ENCODE measurements at regions not wholly inside any gene's neighbourhood (a gene's known extent, or its start where the extent isn't known, plus 50 kb on each side); places are given as distances from the start of the nearest gene placed in this dataset.

GRCh38 chr6:81553216-81553615 is 199.3 kb downstream of the TENT5A start:
- Histone ChIP-seq H3K4me3 (ENCODE audit: low read length) (no peak overlapping the region), H3K4me2 (ENCODE audit: low read length) (no peak overlapping the region)
- TF ChIP-seq SMC3 (conservative IDR thresholded peaks at IDR 0.05; ENCODE audit: poor library complexity) (no peak), REST (IDR thresholded peaks at IDR 0.05; ENCODE audit: borderline replicate concordance) (no peak), CTCF (IDR thresholded peaks at IDR 0.05; ENCODE audit: poor library complexity, severe bottlenecking) (no peak), RAD21 (conservative IDR thresholded peaks at IDR 0.05) (no peak), TAF1 (IDR thresholded peaks at IDR 0.05; ENCODE audit: low read depth) (no peak), EZH2 (IDR thresholded peaks at IDR 0.05; ENCODE audit: borderline replicate concordance, insufficient read depth, low read length, poor library complexity, severe bottlenecking) (no peak), POLR2AphosphoS5 (IDR thresholded peaks at IDR 0.05) (no peak), MXI1 (conservative IDR thresholded peaks at IDR 0.05; ENCODE audit: poor library complexity, severe bottlenecking) (no peak), EP300 (conservative IDR thresholded peaks at IDR 0.05; ENCODE audit: poor library complexity, severe bottlenecking) (no peak)

GRCh38 chr6:81552644-81553043 is 199.8 kb downstream of the TENT5A start:
- Histone ChIP-seq H3K9me3 (ENCODE audit: low read length) (no peaks in the 10 kb centered on the region), H3K9ac (ENCODE audit: low read length) (no peak overlapping the region), H3K4me2 (ENCODE audit: low read length) (no peak overlapping the region), H4K20me1 (ENCODE audit: insufficient read depth) (no peaks in the 10 kb centered on the region), H3K36me3 (ENCODE audit: insufficient read depth, low read length) (no peaks in the 10 kb centered on the region), H3F3A (ENCODE audit: insufficient read depth, low read length, poor library complexity, severe bottlenecking) (no peaks in the 10 kb centered on the region), H2AFZ (ENCODE audit: low read depth, low read length) (no peak overlapping the region), H3K9me2 (ENCODE audit: insufficient read depth, low read length) (no peaks in the 10 kb centered on the region), H3K27ac (ENCODE audit: low read length) (no peak overlapping the region), H3K27me3 (ENCODE audit: insufficient read depth, low read depth, low read length) (no peaks in the 10 kb centered on the region), H3K79me2 (replicated peaks; ENCODE audit: insufficient read depth, low read length) (no peaks in the 10 kb centered on the region), H3K4me3 (ENCODE audit: low read length) (no peak overlapping the region)
- TF ChIP-seq MXI1 (conservative IDR thresholded peaks at IDR 0.05; ENCODE audit: poor library complexity, severe bottlenecking) (no peak), CTCF (IDR thresholded peaks at IDR 0.05; ENCODE audit: poor library complexity, severe bottlenecking) (no peak), EP300 (conservative IDR thresholded peaks at IDR 0.05; ENCODE audit: poor library complexity, severe bottlenecking) (no peak), TAF1 (IDR thresholded peaks at IDR 0.05; ENCODE audit: low read depth) (no peak), POLR2AphosphoS5 (IDR thresholded peaks at IDR 0.05) (no peak), RAD21 (conservative IDR thresholded peaks at IDR 0.05) (no peak), REST (IDR thresholded peaks at IDR 0.05; ENCODE audit: borderline replicate concordance) (no peak), EZH2 (IDR thresholded peaks at IDR 0.05; ENCODE audit: borderline replicate concordance, insufficient read depth, low read length, poor library complexity, severe bottlenecking) (no peak), SMC3 (conservative IDR thresholded peaks at IDR 0.05; ENCODE audit: poor library complexity) (no peak)

More at GRCh38 chr6:81553216-81553615, 199.3 kb downstream of the TENT5A start:
- Histone ChIP-seq H4K20me1 (ENCODE audit: insufficient read depth) (no peaks in the 10 kb centered on the region), H3K36me3 (ENCODE audit: insufficient read depth, low read length) (no peaks in the 10 kb centered on the region), H3K27ac (ENCODE audit: low read length) (no peak overlapping the region), H3K9ac (ENCODE audit: low read length) (no peak overlapping the region), H2AFZ (ENCODE audit: low read depth, low read length) (no peak overlapping the region), H3F3A (ENCODE audit: insufficient read depth, low read length, poor library complexity, severe bottlenecking) (no peaks in the 10 kb centered on the region), H3K79me2 (replicated peaks; ENCODE audit: insufficient read depth, low read length) (no peaks in the 10 kb centered on the region), H3K27me3 (ENCODE audit: insufficient read depth, low read depth, low read length) (no peaks in the 10 kb centered on the region), H3K9me2 (ENCODE audit: insufficient read depth, low read length) (no peaks in the 10 kb centered on the region), H3K9me3 (ENCODE audit: low read length) (no peaks in the 10 kb centered on the region)
